ENCODE measurements at regions not wholly inside any gene's neighbourhood (a gene's known extent, or its start where the extent isn't known, plus 50 kb on each side); places are given as distances from the start of the nearest gene placed in this dataset.

DNA sequence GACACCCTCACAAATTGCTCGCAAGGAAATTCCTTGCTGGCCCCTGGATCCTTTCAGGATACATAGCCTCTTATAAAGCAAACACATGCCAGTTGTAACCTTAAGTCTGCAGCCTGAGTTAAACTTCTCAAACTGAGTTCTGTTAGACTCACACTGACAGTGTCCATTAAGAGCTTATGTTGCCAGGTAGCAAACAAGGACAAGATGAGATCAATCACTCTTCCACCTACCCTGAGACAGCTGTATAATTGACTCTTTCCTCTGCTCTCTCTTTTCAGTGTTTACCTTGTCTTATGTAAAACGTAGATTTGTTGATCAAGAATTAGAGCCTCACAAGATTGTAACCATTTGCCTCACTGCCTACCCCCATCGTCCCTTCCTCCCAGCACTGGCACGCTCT lies 359.8 kb downstream of the EPM2A start:
- Histone ChIP-seq H3K9me2 (replicated peaks; ENCODE audit: control insufficient read depth, low read length) (no peaks in the 10 kb centered on the region), H3K27me3 (ENCODE audit: control insufficient read depth, low read length) (peaks cover 7% of the 10 kb centered on the region), H3K36me3 (ENCODE audit: control insufficient read depth, low read length) (no peaks in the 10 kb centered on the region), H4K20me1 (ENCODE audit: control insufficient read depth, insufficient read depth, low read depth, low read length) (no peaks in the 10 kb centered on the region), H3K27ac (ENCODE audit: low read depth, low read length) (no peak overlapping the region), H3K79me2 (ENCODE audit: control insufficient read depth, low read length) (no peaks in the 10 kb centered on the region), H3K4me2 (ENCODE audit: low read length) (no peak overlapping the region), H3K9me3 (ENCODE audit: control insufficient read depth, insufficient read depth, low read length) (peaks cover 4% of the 10 kb centered on the region; the same call in 1 of the 2 replicates), H3K4me1 (ENCODE audit: control insufficient read depth, low read length) (no peaks in the 10 kb centered on the region), H3K4me3 (ENCODE audit: low read length) (no peak overlapping the region), H3F3A (ENCODE audit: control insufficient read depth, insufficient read depth) (no peaks in the 10 kb centered on the region)
- TF ChIP-seq, protein P1, sequence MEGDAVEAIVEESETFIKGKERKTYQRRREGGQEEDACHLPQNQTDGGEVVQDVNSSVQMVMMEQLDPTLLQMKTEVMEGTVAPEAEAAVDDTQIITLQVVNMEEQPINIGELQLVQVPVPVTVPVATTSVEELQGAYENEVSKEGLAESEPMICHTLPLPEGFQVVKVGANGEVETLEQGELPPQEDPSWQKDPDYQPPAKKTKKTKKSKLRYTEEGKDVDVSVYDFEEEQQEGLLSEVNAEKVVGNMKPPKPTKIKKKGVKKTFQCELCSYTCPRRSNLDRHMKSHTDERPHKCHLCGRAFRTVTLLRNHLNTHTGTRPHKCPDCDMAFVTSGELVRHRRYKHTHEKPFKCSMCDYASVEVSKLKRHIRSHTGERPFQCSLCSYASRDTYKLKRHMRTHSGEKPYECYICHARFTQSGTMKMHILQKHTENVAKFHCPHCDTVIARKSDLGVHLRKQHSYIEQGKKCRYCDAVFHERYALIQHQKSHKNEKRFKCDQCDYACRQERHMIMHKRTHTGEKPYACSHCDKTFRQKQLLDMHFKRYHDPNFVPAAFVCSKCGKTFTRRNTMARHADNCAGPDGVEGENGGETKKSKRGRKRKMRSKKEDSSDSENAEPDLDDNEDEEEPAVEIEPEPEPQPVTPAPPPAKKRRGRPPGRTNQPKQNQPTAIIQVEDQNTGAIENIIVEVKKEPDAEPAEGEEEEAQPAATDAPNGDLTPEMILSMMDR (IDR thresholded peaks at IDR 0.05; ENCODE audit: low read depth, low read length, poor library complexity, severe bottlenecking), result no peak
- no peak for TF ChIP-seq EZH2phosphoT487 (IDR thresholded peaks at IDR 0.05; ENCODE audit: borderline replicate concordance, low read length)

DNA sequence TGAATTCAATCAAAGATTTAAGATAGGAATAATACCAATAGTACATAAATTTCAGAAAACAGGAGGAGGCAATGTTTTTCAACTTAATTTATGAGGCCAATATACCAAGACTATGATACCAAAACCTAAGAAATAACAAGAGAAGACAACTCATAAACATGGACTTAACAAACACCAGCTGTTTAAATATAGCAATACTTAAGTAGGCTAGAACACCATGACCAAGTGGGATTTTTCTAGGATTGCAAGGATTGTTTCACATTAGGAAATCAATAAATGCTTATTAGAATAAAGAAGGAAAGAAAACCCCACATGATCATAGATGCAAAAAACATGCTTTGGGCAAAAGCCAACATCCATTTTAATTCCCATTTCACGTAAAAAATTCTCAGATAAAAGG lies 355.1 kb downstream of the EPM2A start:
- no peak for TF ChIP-seq EZH2phosphoT487 (IDR thresholded peaks at IDR 0.05; ENCODE audit: borderline replicate concordance, low read length)
- no peaks in the 10 kb centered on the region for H3K9me2 ChIP-seq (replicated peaks; ENCODE audit: control insufficient read depth, low read length)
- no peak overlapping the region for H3K27ac ChIP-seq (ENCODE audit: low read depth, low read length)
- H3K9me3 ChIP-seq (ENCODE audit: control insufficient read depth, insufficient read depth, low read length), result peaks cover 4% of the 10 kb centered on the region; the same call in 1 of the 2 replicates
- H3K4me2 ChIP-seq (ENCODE audit: low read length), result no peak overlapping the region
- no peaks in the 10 kb centered on the region for H3K79me2 ChIP-seq (ENCODE audit: control insufficient read depth, low read length)
- H3K36me3 ChIP-seq (ENCODE audit: control insufficient read depth, low read length), result no peaks in the 10 kb centered on the region
- no peaks in the 10 kb centered on the region for H3K27me3 ChIP-seq (ENCODE audit: control insufficient read depth, low read length)
- no peaks in the 10 kb centered on the region for H3F3A ChIP-seq (ENCODE audit: control insufficient read depth, insufficient read depth)
- H3K4me1 ChIP-seq (ENCODE audit: control insufficient read depth, low read length), result no peaks in the 10 kb centered on the region
- H3K4me3 ChIP-seq (ENCODE audit: low read length), result no peak overlapping the region
- no peaks in the 10 kb centered on the region for H4K20me1 ChIP-seq (ENCODE audit: control insufficient read depth, insufficient read depth, low read depth, low read length)

DNA sequence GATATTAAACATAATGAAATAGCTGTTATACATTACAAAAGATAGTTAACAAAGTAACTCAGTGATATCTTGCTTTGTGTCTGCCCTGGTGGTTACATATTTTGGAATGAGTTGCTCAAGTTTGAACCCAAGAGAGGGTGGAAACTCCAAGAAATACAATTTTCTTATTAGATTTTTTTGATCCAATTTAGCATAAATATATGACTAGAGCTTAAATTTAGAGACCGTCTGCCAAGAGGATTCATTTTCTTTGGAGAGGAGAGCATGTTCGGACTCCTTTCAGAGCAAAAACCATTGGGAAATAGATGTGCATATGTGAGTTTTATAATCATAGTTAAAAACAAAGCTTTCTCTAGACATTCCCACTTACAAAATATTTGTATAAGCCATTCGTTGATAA lies 353.4 kb downstream of the EPM2A start:
- Histone ChIP-seq H3K36me3 (ENCODE audit: control insufficient read depth, low read length) (no peaks in the 10 kb centered on the region), H3K4me1 (ENCODE audit: control insufficient read depth, low read length) (no peaks in the 10 kb centered on the region), H3K9me3 (ENCODE audit: control insufficient read depth, insufficient read depth, low read length) (peaks cover 4% of the 10 kb centered on the region; the same call in 1 of the 2 replicates), H3K79me2 (ENCODE audit: control insufficient read depth, low read length) (no peaks in the 10 kb centered on the region), H4K20me1 (ENCODE audit: control insufficient read depth, insufficient read depth, low read depth, low read length) (no peaks in the 10 kb centered on the region), H3K27ac (ENCODE audit: low read depth, low read length) (no peak overlapping the region), H3K4me3 (ENCODE audit: low read length) (no peak overlapping the region), H3K4me2 (ENCODE audit: low read length) (no peak overlapping the region), H3F3A (ENCODE audit: control insufficient read depth, insufficient read depth) (no peaks in the 10 kb centered on the region), H3K9me2 (replicated peaks; ENCODE audit: control insufficient read depth, low read length) (no peaks in the 10 kb centered on the region), H3K27me3 (ENCODE audit: control insufficient read depth, low read length) (no peaks in the 10 kb centered on the region)
- TF ChIP-seq, protein P1 (IDR thresholded peaks at IDR 0.05; ENCODE audit: low read depth, low read length, poor library complexity, severe bottlenecking), result no peak

DNA sequence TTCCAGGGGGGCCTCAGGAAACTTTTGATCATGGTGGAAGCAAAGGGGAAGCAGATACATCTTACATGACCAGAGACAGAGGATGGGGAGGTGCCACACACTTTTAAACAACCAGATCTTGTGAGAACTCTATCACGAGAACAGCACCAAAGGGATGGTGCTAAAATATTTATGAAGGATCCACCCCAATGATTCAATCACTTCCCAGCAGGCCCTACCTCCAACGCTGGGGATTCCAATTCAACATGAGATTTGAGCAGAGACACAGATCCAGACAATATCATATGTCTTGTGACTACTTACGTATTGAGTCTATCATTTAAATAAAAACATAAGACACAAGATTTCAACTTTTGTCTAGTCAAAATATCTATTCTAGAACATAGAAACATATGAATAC lies 351.9 kb downstream of the EPM2A start:
- no peak overlapping the region for H3K4me2 ChIP-seq (ENCODE audit: low read length)
- no peak overlapping the region for H3K27ac ChIP-seq (ENCODE audit: low read depth, low read length)
- no peaks in the 10 kb centered on the region for H4K20me1 ChIP-seq (ENCODE audit: control insufficient read depth, insufficient read depth, low read depth, low read length)
- no peak overlapping the region for H3K4me3 ChIP-seq (ENCODE audit: low read length)
- H3K36me3 ChIP-seq (ENCODE audit: control insufficient read depth, low read length), result no peaks in the 10 kb centered on the region
- H3K4me1 ChIP-seq (ENCODE audit: control insufficient read depth, low read length), result no peaks in the 10 kb centered on the region
- no peaks in the 10 kb centered on the region for H3F3A ChIP-seq (ENCODE audit: control insufficient read depth, insufficient read depth)
- no peaks in the 10 kb centered on the region for H3K9me2 ChIP-seq (replicated peaks; ENCODE audit: control insufficient read depth, low read length)
- TF ChIP-seq EZH2phosphoT487 (IDR thresholded peaks at IDR 0.05; ENCODE audit: borderline replicate concordance, low read length), result no peak
- TF ChIP-seq, protein P1 (IDR thresholded peaks at IDR 0.05; ENCODE audit: low read depth, low read length, poor library complexity, severe bottlenecking), result no peak
- no peaks in the 10 kb centered on the region for H3K27me3 ChIP-seq (ENCODE audit: control insufficient read depth, low read length)
- no peaks in the 10 kb centered on the region for H3K79me2 ChIP-seq (ENCODE audit: control insufficient read depth, low read length)
- H3K9me3 ChIP-seq (ENCODE audit: control insufficient read depth, insufficient read depth, low read length), result no peaks in the 10 kb centered on the region
